K562 (cell line): ENCODE measurements at regions not wholly inside any gene's neighbourhood (a gene's known extent, or its start where the extent isn't known, plus 50 kb on each side); places are given as distances from the start of the nearest gene placed in this dataset.

Source experiments
- CAMTA2 ChIP-seq: fragments of 250-450 bp; sonication (Bioruptor Pico); conservative IDR thresholded peaks from 2 replicates; pipeline ENCODE4 v1.5.1; 2022
- MAX ChIP-seq: sonication (generic); formaldehyde crosslinking; IDR thresholded peaks from 2 replicates; pipeline ENCODE4 v1.9.0; 2022; ENCODE audit warnings: mild to moderate bottlenecking, missing genetic modification reagents
- POU5F1 ChIP-seq: fragments of 150-350 bp; IDR thresholded peaks from 2 replicates; pipeline ENCODE4 v1.6.1; 2014; ENCODE audit warnings: borderline replicate concordance, low read length, low read depth, mild to moderate bottlenecking; ENCODE audit not compliant: partially characterized antibody
- TF ChIP-seq, protein P1 (sequence below), 2 experiments: fragments of 450-650 bp; formaldehyde crosslinking in 1 of 2; IDR thresholded peaks; 2 replicates each; pipeline versions ENCODE4 v1.4.0 to v1.6.1; 2014 to 2020; ENCODE audit warnings: mild to moderate bottlenecking in 2 of 2, borderline replicate concordance in 1 of 2, low read depth in 1 of 2

GRCh38 chr7:41118486-41118885 is 584.4 kb downstream of the INHBA start (continued):
- TF ChIP-seq, protein P1, sequence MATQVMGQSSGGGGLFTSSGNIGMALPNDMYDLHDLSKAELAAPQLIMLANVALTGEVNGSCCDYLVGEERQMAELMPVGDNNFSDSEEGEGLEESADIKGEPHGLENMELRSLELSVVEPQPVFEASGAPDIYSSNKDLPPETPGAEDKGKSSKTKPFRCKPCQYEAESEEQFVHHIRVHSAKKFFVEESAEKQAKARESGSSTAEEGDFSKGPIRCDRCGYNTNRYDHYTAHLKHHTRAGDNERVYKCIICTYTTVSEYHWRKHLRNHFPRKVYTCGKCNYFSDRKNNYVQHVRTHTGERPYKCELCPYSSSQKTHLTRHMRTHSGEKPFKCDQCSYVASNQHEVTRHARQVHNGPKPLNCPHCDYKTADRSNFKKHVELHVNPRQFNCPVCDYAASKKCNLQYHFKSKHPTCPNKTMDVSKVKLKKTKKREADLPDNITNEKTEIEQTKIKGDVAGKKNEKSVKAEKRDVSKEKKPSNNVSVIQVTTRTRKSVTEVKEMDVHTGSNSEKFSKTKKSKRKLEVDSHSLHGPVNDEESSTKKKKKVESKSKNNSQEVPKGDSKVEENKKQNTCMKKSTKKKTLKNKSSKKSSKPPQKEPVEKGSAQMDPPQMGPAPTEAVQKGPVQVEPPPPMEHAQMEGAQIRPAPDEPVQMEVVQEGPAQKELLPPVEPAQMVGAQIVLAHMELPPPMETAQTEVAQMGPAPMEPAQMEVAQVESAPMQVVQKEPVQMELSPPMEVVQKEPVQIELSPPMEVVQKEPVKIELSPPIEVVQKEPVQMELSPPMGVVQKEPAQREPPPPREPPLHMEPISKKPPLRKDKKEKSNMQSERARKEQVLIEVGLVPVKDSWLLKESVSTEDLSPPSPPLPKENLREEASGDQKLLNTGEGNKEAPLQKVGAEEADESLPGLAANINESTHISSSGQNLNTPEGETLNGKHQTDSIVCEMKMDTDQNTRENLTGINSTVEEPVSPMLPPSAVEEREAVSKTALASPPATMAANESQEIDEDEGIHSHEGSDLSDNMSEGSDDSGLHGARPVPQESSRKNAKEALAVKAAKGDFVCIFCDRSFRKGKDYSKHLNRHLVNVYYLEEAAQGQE (IDR thresholded peaks at IDR 0.05; ENCODE audit: borderline replicate concordance) = no peak
- TF ChIP-seq, protein P1 (CRISPR knock-in tag; IDR thresholded peaks at IDR 0.05; ENCODE audit: low read depth) = no peak
- no peak for TF ChIP-seq CAMTA2 (CRISPR knock-in tag)
- TF ChIP-seq POU5F1 = no peak
- TF ChIP-seq MAX (CRISPR knock-in tag) = no peak
